GM18861 (cell line): ENCODE measurements at regions not wholly inside any gene's neighbourhood (a gene's known extent, or its start where the extent isn't known, plus 50 kb on each side); places are given as distances from the start of the nearest gene placed in this dataset.

Source experiments
- ATAC-seq: cut with Tn5 transposase; IDR thresholded peaks from one replicate; pipeline ENCODE4 v1.9.1; 2021; ENCODE audit not compliant: unreplicated experiment

GRCh38 chr12:93197067-93197593, 180.6 kb upstream of the NUDT4 start:
- ATAC-seq: no peak

DNA sequence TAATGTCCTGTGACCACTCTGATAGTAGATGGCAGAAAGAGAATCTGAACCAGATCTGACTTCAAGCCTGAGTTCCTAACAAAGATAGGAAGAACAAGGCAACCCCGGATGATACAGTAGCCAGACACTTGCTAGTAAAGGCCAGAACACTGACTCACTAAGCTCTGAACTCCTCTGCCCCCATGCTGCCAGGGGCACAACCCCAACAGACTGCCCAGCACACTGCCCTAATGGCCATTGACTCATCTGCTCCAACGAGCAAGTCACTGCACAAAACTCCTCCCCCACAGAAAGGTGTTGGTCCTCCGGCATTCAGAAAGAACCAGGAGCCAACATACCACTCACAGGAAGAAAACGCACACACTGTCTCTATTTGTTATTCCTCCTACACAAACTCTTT, 179.6 kb upstream of the NUDT4 start:
- no peak for ATAC-seq

GRCh38 chr12:93199831-93200236, 177.9 kb upstream of the NUDT4 start:
- ATAC-seq: no peak

- no peak for ATAC-seq
These were observed 177.3 kb upstream of the NUDT4 start for GRCh38 chr12:93200291-93200917.

GRCh38 chr12:93201990-93202389, 175.7 kb upstream of the NUDT4 start:
- ATAC-seq: no peak

- no peak for ATAC-seq
These were observed 175.0 kb upstream of the NUDT4 start for GRCh38 chr12:93202688-93203087.

DNA sequence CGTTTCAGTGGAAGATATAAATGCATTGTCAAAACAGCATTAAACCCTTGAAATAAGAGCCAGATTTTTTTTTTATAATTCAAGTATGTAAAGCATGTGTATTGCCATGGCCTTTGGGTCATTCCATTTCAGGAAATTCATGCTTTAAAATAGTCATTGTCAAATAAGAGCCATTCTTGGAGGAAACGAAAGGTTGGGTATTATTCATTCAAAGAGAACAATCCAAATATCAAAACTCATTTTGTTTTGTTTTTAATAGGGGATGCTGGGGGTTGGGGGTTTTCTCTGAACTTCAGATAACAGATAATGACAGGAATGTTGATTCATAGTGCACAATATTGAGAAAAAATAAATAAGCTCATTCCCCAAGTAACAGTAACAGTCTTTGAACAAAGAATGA, 174.4 kb upstream of the NUDT4 start:
- ATAC-seq: no peak

- ATAC-seq: no peak
These were observed 172.8 kb upstream of the NUDT4 start for GRCh38 chr12:93204896-93205295.

DNA sequence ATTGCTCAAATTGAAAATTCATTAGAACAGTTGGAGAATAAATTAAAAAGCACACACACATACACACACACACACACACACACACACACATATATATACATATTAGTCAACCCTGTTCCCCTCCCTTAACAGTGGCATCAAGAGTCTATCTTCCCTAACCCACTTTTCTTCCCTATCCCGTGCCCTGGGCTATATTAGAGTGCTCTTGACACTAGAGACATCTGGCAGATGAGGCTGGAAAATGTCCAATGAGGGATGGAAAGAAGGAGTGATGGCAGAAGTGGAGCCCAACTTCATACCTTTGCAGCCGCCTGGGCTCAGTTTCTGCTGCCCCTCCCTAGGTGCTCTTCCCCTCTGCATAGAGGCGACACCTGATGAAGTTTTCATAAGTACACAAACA, 172.4 kb upstream of the NUDT4 start:
- ATAC-seq: no peak

- ATAC-seq: no peak
These were observed 169.7 kb upstream of the NUDT4 start for GRCh38 chr12:93208011-93208410.

GRCh38 chr12:93214523-93215289, 163.0 kb upstream of the NUDT4 start:
- no peak for ATAC-seq

DNA sequence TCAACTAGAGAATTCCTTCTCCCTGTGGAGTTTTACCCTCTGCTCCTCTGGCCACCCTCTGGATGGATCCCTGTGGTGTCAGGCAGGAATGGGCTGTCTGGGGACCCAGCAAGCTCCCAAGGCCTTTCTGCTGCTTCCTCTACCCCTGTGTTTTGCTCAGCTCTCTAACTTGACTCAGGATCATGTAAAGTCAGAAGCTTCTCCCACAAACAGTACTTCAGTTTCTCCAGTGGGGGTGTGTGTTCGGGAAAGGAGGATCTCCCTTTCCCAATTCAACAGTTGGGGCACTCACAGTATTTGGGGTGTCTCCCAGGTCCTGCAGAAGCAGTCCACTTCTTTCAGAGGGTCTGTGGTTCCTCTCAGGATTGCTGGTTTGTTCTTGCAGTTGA, 162.4 kb upstream of the NUDT4 start:
- no peak for ATAC-seq

DNA sequence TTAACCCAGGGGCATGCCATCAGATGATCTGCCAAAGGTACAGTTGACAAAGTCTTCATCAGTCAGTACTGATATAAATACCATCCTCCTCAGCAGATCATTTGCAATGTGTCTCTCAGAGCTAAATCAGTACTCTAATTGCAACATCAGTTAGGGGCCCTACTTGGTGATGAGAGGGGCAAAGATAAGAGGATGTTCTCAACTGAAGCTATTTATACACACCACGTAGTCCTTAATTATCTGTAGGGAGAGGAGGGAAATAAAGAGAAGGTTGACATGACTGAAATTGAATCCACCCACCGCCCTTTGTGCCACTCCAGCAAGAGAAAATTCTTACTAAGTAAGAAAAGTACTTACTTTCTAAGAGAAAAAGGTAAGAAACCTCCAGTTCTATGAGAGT, 157.8 kb upstream of the NUDT4 start:
- no peak for ATAC-seq

GRCh38 chr12:93221841-93222240, 155.9 kb upstream of the NUDT4 start:
- ATAC-seq: no peak

DNA sequence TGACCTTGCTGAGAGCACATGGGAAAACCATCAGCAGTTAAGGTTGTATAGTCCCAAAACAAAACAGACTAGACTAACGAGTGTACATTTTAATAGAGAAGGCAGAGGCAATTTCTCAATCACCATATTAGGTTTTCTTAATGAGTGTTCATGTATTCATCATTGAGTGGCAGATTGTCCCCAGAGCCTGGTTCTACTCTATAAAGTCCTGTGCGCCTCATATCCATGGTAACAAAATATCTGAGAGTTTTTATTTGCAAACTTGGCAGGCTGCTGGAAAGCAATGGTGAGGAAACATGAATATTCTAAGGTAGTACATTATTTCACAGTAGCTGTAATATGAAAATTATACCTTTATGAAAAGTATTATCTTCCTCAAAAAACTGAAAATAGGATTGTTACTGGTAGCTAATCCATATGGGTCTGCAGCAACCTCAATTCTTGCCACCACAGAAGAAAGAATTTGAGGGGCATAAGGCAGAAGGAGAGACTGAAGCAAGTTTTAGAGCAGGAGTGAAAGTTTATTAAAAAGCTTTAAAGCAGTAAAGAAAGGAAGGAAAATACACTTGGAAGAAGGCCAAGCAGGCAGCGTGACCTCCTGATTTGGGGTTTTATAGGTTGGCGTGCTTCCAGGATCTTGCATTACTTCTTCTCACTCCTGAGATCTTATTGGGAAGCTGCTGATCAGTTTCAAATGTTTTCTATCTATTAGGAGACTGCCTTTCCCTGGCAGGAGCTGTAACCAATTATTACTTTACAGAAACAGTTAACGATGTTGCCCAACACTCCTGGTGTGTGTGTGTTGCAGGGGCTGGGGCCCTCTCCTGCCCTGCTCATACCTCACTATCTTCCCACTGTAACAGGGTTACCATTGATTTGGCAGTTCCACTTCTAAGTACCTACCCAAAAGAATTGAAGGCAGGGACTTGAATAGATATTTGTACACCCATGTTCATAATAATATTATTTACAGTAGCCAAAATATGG, 154.0 kb upstream of the NUDT4 start:
- no peak for ATAC-seq

DNA sequence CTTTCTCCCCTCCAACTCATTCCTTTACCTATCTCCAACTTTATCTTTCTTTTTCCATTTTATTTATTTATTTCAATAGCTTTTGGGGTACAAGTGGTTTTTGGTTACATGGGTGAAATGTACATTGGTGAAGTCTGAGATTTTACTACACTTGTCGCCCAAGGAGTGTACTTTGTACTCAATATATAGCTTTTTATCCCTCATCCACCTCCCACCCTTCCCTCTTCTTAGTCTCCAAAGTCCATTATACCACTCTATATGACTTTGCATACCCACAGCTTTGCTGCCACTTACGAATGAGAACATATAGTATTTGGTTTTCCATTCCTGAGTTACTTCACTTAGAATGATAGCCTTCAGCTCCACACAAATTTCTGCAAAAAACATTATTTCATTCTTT, 152.6 kb upstream of the NUDT4 start:
- no peak for ATAC-seq

GRCh38 chr12:93226361-93226760, 151.4 kb upstream of the NUDT4 start:
- ATAC-seq: no peak

DNA sequence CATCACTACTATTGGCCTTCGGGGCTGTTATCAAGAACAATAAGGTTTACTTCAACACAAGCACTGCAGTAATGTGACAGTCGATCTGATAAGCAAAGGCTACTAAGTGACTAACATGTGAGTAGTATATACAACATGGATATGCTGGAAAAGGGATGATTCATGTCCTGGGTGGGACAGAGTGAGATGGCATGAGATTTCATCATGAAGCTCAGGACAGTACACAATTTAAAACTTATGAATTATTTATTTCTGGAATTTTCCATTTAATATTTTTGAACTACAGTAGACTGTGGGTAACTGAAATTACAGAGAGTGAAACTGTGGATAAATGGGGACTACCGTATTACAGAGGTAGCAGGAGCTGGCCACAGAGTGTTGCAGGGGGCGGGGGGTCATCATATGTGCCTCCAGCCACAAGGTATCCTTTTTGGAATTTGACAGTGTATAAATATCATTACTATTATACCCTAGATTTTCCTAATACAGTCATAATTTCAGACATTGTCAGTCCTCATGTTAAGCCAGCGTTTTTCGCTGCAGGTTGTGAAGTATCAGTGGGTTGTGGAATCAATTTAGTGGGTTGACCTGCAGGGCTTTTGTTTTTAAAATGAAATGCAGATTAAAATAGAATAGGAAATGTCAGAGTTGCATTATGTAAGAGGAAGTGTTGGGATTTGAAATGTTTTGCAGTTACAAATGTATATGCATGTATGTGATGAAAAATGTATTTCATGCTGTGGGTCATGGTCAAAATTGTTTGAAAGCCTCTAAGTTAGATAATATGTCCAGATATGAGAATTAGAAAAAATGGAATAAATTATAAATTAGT, 148.0 kb upstream of the NUDT4 start:
- ATAC-seq: no peak

GRCh38 chr12:93230326-93230720, 147.4 kb upstream of the NUDT4 start:
- no peak for ATAC-seq

DNA sequence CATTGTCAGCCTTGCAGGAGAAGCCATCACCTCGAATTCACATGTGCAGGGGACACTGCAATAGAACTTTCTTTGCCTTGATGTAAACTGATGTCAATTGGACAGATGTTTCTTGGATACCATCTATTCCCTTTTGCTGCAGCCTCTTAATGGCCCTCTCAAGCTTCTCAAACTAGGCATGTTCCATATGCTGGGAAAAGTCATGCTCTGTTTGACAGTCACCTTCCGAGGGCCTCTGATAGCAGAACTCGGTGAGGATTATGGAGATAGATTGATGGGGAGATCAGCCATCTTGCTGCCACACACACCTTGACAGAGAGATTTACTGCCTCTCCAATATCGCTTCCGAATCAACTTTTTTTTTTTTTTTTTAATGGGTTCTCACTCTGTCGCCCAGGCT, 145.8 kb upstream of the NUDT4 start:
- no peak for ATAC-seq

DNA sequence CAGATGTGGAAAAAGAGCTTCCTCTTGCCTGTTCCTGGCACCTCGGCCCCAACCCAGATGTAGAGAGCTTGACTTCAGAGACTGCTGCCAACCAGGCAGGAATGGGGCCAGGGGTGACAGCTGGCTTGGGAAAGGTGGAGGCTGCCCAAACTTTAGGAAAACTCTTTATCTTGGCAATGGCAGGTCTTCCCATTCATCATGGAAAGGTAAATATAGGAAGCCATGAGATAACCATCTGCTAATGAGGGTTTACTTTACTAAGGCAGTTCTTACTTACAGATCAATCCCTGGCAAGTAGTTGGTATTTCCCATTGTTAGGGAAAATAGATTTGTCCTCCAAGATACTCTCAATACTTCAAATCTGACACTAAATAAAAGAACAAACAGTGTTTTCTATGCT, 143.1 kb upstream of the NUDT4 start:
- no peak for ATAC-seq
